ENCODE measurements at regions not wholly inside any gene's neighbourhood (a gene's known extent, or its start where the extent isn't known, plus 50 kb on each side); places are given as distances from the start of the nearest gene placed in this dataset.

DNA sequence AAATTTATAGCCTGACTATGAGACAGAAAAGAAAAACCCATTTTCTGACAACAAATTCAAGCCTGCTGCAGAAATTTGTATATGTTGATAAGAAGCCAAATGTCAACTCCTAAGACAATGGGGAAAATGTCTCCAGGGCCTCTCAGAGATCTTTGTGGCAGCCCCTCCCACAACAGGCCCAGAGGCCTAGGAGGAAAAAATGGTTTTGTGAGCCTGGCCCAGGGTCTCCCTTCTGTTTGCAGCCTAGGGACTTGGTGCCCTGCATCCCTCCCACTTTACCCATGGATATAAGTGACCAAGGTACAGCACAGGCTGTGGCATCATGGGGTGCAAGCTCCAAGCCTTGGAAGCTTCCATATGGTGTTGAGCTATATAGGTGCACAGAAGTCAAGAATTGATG, 740.2 kb downstream of the SEMA5A start:
- no peak for TF ChIP-seq CTCF (IDR thresholded peaks at IDR 0.05)
- no peak for TF ChIP-seq MYBL2 (CRISPR knock-in tag; IDR thresholded peaks at IDR 0.05)
- no peak for TF ChIP-seq ATF1 (CRISPR knock-in tag; IDR thresholded peaks at IDR 0.05)
- no peak for TF ChIP-seq ZNF416 (CRISPR knock-in tag; IDR thresholded peaks at IDR 0.05)
- TF ChIP-seq ATF2 (CRISPR knock-in tag; IDR thresholded peaks at IDR 0.05; ENCODE audit: borderline replicate concordance, low read depth): no peak
- no peak for TF ChIP-seq KAT7 (CRISPR knock-in tag; IDR thresholded peaks at IDR 0.05; ENCODE audit: borderline replicate concordance)
- no peak for TF ChIP-seq E2F1 (CRISPR knock-in tag; IDR thresholded peaks at IDR 0.05)
- TF ChIP-seq USF1 (CRISPR knock-in tag; IDR thresholded peaks at IDR 0.05): no peak
- no peak for TF ChIP-seq EMX1 (CRISPR knock-in tag; IDR thresholded peaks at IDR 0.05)
- no peak for TF ChIP-seq HMGXB4 (CRISPR knock-in tag; IDR thresholded peaks at IDR 0.05)
- TF ChIP-seq SP1 (CRISPR knock-in tag; conservative IDR thresholded peaks at IDR 0.05): no peak
- no peak for TF ChIP-seq TP53 (CRISPR knock-in tag; IDR thresholded peaks at IDR 0.05)
- no peak for TF ChIP-seq ATF3 (CRISPR knock-in tag; conservative IDR thresholded peaks at IDR 0.05)
